NCI-H2196 (cell line): ENCODE measurements at regions not wholly inside any gene's neighbourhood (a gene's known extent, or its start where the extent isn't known, plus 50 kb on each side); places are given as distances from the start of the nearest gene placed in this dataset.
"Not testable (repeated sequence)": the region's sequence is repeated elsewhere in the genome, so short reads cannot be mapped to it uniquely, and the experiment has no call there.

ENCODE experiments used
- DNase-seq: peaks from one replicate; lab custom pipeline; 2025; ENCODE audit not compliant: unreplicated experiment; lab: John Stamatoyannopoulos, UW

GRCh38 chr2:118576109-118576855 lies 271.2 kb downstream of the EN1 start:
- no peak for DNase-seq

- DNase-seq = not testable (repeated sequence)
Measured at GRCh38 chr2:118572380-118572779, 275.1 kb downstream of the EN1 start.

GRCh38 chr2:118569876-118570535 lies 277.4 kb downstream of the EN1 start:
- no peak for DNase-seq

- DNase-seq = no peak
Measured at GRCh38 chr2:118568700-118569099, 278.7 kb downstream of the EN1 start.

GRCh38 chr2:118565786-118566540 lies 281.5 kb downstream of the EN1 start:
- no peak for DNase-seq

- DNase-seq = no peak
Measured at GRCh38 chr2:118565301-118565700, 282.1 kb downstream of the EN1 start.

- DNase-seq = no peak
Measured at GRCh38 chr2:118562144-118562543, 285.3 kb downstream of the EN1 start.

- DNase-seq = no peak
Measured at GRCh38 chr2:118558846-118559245, 288.6 kb downstream of the EN1 start.

- DNase-seq = no peak
Measured at GRCh38 chr2:118557791-118558190, 289.7 kb downstream of the EN1 start.

GRCh38 chr2:118557016-118557415 lies 290.4 kb downstream of the EN1 start:
- DNase-seq = no peak

GRCh38 chr2:118554616-118555015 lies 292.8 kb downstream of the EN1 start:
- no peak for DNase-seq

GRCh38 chr2:118549503-118549902 lies 297.9 kb downstream of the EN1 start:
- no peak for DNase-seq

GRCh38 chr2:118548880-118549488 lies 298.5 kb downstream of the EN1 start:
- DNase-seq = no peak

GRCh38 chr2:118539290-118539689 lies 308.2 kb downstream of the EN1 start:
- DNase-seq = no peak

- no peak for DNase-seq
Measured at GRCh38 chr2:118536306-118536705, 311.1 kb downstream of the EN1 start.

GRCh38 chr2:118535818-118536212 lies 311.6 kb downstream of the EN1 start:
- DNase-seq = no peak

- no peak for DNase-seq
Measured at GRCh38 chr2:118535171-118535817, 312.2 kb downstream of the EN1 start.

- DNase-seq = no peak
Measured at GRCh38 chr2:118530976-118531375, 316.5 kb downstream of the EN1 start.

- no peak for DNase-seq
Measured at GRCh38 chr2:118529908-118530599, 317.4 kb downstream of the EN1 start.

- no peak for DNase-seq
Measured at GRCh38 chr2:118527571-118527970, 319.9 kb downstream of the EN1 start.
